GM12892 (cell line): ENCODE measurements at regions not wholly inside any gene's neighbourhood (a gene's known extent, or its start where the extent isn't known, plus 50 kb on each side); places are given as distances from the start of the nearest gene placed in this dataset.

ENCODE experiments used
- POLR2A ChIP-seq: IDR thresholded peaks from 2 replicates; pipeline ENCODE4 v1.6.1; 2011; ENCODE audit warnings: low read depth, low read length, control low read depth
- TAF1 ChIP-seq: IDR thresholded peaks from 2 replicates; pipeline ENCODE4 v1.6.1; 2011; ENCODE audit warnings: low read depth, mild to moderate bottlenecking, control low read depth, low read length, borderline replicate concordance

GRCh38 chr13:21761770-21762169, 90.9 kb downstream of the FGF9 start:
- TF ChIP-seq POLR2A = no peak
- TF ChIP-seq TAF1 = no peak
